CD8-positive, alpha-beta memory T cell (primary cell): ENCODE measurements at regions not wholly inside any gene's neighbourhood (a gene's known extent, or its start where the extent isn't known, plus 50 kb on each side); places are given as distances from the start of the nearest gene placed in this dataset.

Experiments
- CTCF ChIA-PET: fragments of 350-600 bp; sonication (Branson Sonifier 250); formaldehyde crosslinking; loops from one replicate; lab custom pipeline; 2021; ENCODE audit warnings: antibody characterized with exemption; lab: Charles Lee
- POLR2A ChIA-PET: fragments of 350-600 bp; sonication (Branson Sonifier 250); formaldehyde crosslinking; loops from one replicate; lab custom pipeline; 2021; ENCODE audit warnings: antibody characterized with exemption; lab: Charles Lee
- DNase-seq, 5 donors: peaks; one replicate each; pipeline versions ENCODE4 v3.0.0 to v3.0.0-alpha.2; 2020 to 2022; ENCODE audit warnings: mixed read lengths in 1 of 5
- H3K27ac ChIP-seq: one replicate; pipeline ENCODE4 v1.7.0; 2013; ENCODE audit warnings: low read depth, mild to moderate bottlenecking, low read length, moderate library complexity
- H3K27me3 ChIP-seq: 2 replicates; pipeline ENCODE4 v1.7.0; 2013; ENCODE audit warnings: low read length, mild to moderate bottlenecking; ENCODE audit not compliant: insufficient read depth, poor library complexity, severe bottlenecking
- H3K36me3 ChIP-seq: 2 replicates; pipeline ENCODE4 v1.7.0; 2013; ENCODE audit warnings: mild to moderate bottlenecking, low read length, moderate library complexity; ENCODE audit not compliant: insufficient read depth
- H3K4me1 ChIP-seq: 2 replicates; pipeline ENCODE4 v1.7.0; 2013; ENCODE audit warnings: mild to moderate bottlenecking, low read length, moderate library complexity; ENCODE audit not compliant: insufficient read depth
- H3K4me3 ChIP-seq: 2 replicates; pipeline ENCODE4 v1.7.0; 2013; ENCODE audit warnings: mild to moderate bottlenecking, low read length
- H3K9me3 ChIP-seq: 2 replicates; pipeline ENCODE4 v1.7.0; 2013; ENCODE audit warnings: mild to moderate bottlenecking, low read length
- H3K27ac Mint-ChIP-seq, 8 donors: one replicate each; pipeline ENCODE4 v1.8.0; 2020 to 2021; ENCODE audit warnings: mixed read lengths in 8 of 8, mild to moderate bottlenecking in 6 of 8, inconsistent platforms in 3 of 8, moderate library complexity in 3 of 8
- H3K27me3 Mint-ChIP-seq, 2 donors: one replicate each; pipeline ENCODE4 v1.8.0; 2020 to 2021; ENCODE audit warnings: mixed read lengths in 2 of 2, mild to moderate bottlenecking in 1 of 2, moderate library complexity in 1 of 2
- H3K36me3 Mint-ChIP-seq, 3 donors: one replicate each; pipeline ENCODE4 v1.8.0; 2020 to 2021; ENCODE audit warnings: mixed read lengths in 3 of 3, inconsistent platforms in 1 of 3, mild to moderate bottlenecking in 1 of 3
- H3K4me1 Mint-ChIP-seq, 3 donors: one replicate each; pipeline ENCODE4 v1.8.0; 2020 to 2021; ENCODE audit warnings: mixed read lengths in 3 of 3, inconsistent platforms in 1 of 3, mild to moderate bottlenecking in 1 of 3
- H3K4me3 Mint-ChIP-seq, 7 donors: one replicate each; pipeline ENCODE4 v1.8.0; 2020 to 2021; ENCODE audit warnings: mixed read lengths in 7 of 7, mild to moderate bottlenecking in 6 of 7, moderate library complexity in 4 of 7, inconsistent platforms in 2 of 7
- H3K9me3 Mint-ChIP-seq, 5 donors: one replicate each; pipeline ENCODE4 v1.8.0; 2020 to 2022; ENCODE audit warnings: mixed read lengths in 5 of 5, mild to moderate bottlenecking in 3 of 5, moderate library complexity in 2 of 5, inconsistent platforms in 1 of 5

DNA sequence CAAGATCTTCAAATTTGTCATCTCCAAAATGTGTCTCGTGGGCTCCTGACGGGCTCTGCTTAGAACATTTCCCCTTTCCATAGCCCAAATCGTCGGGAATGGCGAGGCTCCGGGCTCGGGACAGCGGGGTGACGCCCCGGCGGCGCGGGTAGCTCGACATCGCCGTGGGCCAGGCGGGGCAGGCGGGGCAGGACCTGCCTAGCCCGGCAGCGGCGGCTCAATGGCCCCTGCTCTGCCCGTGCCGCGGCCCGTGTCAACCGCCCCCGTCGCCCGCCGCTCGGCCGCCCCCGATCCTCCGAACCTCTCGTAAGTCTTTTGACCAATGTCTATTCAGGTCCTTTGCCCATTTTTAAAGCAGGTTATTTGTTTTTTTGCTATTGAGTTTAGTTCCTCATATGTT, 111.2 kb downstream of the PMAIP1 start:
- no peak for DNase-seq
- H3K4me1 Mint-ChIP-seq = no peaks in the 10 kb centered on the region
- Histone ChIP-seq H3K4me1 (no peaks in the 10 kb centered on the region), H3K4me3 (no peak overlapping the region), H3K27ac (no peak overlapping the region), H3K36me3 (no peaks in the 10 kb centered on the region), H3K9me3 (no peaks in the 10 kb centered on the region), H3K27me3 (no peaks in the 10 kb centered on the region)
- POLR2A ChIA-PET = no interaction called here
- H3K36me3 Mint-ChIP-seq = no peaks in the 10 kb centered on the region
- no peak overlapping the region for H3K27ac Mint-ChIP-seq
- H3K27me3 Mint-ChIP-seq = peaks cover 5 to 9% of the 10 kb centered on the region in 2 donors
- no peaks in the 10 kb centered on the region for H3K9me3 Mint-ChIP-seq
- no peak overlapping the region for H3K4me3 Mint-ChIP-seq
- CTCF ChIA-PET = interaction anchor here (1.0 kb wide), 1 partner anchor 31 kb away, joined by 3 read pairs; no protein-coding TSS in a partner anchor

DNA sequence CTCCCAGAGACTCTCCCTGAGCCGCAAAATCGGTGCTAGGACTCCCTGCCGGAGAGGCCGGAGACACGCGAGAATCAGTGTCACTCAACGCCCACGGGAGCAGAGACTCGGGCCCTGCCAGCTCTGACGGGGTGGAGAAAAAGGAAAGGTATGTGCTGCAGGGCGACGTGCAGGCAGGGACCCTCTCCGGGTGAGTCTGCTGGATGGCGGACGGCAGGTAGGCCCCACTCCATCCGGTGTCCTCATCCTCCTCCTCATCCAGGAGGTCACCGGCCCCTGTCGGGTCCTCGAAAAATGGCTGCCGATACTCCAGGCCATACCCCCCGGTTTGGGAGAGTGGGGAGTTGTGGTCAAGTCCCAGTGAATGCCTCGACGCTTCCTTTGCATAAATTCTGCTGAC, 110.7 kb downstream of the PMAIP1 start:
- no peak for DNase-seq
- peaks cover 5 to 9% of the 10 kb centered on the region in 2 donors for H3K27me3 Mint-ChIP-seq
- no peaks in the 10 kb centered on the region for H3K36me3 ChIP-seq
- H3K27ac Mint-ChIP-seq = peak overlapping the region in 1 of 8 donors; percentile 77
- POLR2A ChIA-PET = no interaction called here
- H3K36me3 Mint-ChIP-seq = no peaks in the 10 kb centered on the region
- no peak overlapping the region for H3K27ac ChIP-seq
- no peak overlapping the region for H3K4me3 Mint-ChIP-seq
- no peaks in the 10 kb centered on the region for H3K9me3 Mint-ChIP-seq
- H3K4me1 Mint-ChIP-seq = no peaks in the 10 kb centered on the region
- no peak overlapping the region for H3K4me3 ChIP-seq
- no peaks in the 10 kb centered on the region for H3K27me3 ChIP-seq
- no peaks in the 10 kb centered on the region for H3K9me3 ChIP-seq
- H3K4me1 ChIP-seq = no peaks in the 10 kb centered on the region
- CTCF ChIA-PET = interaction anchor here (1.5 kb wide), 1 partner anchor 15 kb away, joined by 4 read pairs; no protein-coding TSS in a partner anchor

DNA sequence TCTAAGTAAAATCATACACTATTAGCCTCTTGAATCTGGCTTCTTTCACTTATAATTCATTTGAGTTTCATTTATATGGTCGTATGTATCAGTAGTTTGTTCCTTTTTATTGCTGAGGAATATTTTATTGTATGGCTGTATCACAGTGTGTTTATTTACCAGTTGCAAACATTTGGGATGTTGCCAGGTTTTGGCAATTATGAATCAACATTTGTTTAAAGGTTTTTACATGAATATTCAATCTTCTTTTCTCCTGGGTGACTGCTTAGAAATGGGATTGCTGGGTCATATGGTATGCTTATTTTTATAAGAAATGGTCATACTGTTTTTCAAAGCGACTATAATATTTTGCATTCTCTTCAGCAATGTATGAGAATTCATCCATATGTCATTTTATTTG, 107.9 kb downstream of the PMAIP1 start:
- H3K4me1 ChIP-seq = no peaks in the 10 kb centered on the region
- no peaks in the 10 kb centered on the region for H3K9me3 ChIP-seq
- no peak overlapping the region for H3K4me3 Mint-ChIP-seq
- H3K9me3 Mint-ChIP-seq = peaks cover 0 to under 1% (median 0%) of the 10 kb centered on the region in 5 donors
- peaks cover 5 to 7% of the 10 kb centered on the region in 2 donors for H3K27me3 Mint-ChIP-seq
- H3K36me3 Mint-ChIP-seq = no peaks in the 10 kb centered on the region
- no peak for DNase-seq
- no peaks in the 10 kb centered on the region for H3K27me3 ChIP-seq
- H3K27ac Mint-ChIP-seq = peak overlapping the region in 1 of 8 donors; percentile 17
- H3K36me3 ChIP-seq = no peaks in the 10 kb centered on the region
- POLR2A ChIA-PET = no interaction called here
- CTCF ChIA-PET = no interaction called here
- no peak overlapping the region for H3K4me3 ChIP-seq
- H3K27ac ChIP-seq = no peak overlapping the region
- no peaks in the 10 kb centered on the region for H3K4me1 Mint-ChIP-seq

DNA sequence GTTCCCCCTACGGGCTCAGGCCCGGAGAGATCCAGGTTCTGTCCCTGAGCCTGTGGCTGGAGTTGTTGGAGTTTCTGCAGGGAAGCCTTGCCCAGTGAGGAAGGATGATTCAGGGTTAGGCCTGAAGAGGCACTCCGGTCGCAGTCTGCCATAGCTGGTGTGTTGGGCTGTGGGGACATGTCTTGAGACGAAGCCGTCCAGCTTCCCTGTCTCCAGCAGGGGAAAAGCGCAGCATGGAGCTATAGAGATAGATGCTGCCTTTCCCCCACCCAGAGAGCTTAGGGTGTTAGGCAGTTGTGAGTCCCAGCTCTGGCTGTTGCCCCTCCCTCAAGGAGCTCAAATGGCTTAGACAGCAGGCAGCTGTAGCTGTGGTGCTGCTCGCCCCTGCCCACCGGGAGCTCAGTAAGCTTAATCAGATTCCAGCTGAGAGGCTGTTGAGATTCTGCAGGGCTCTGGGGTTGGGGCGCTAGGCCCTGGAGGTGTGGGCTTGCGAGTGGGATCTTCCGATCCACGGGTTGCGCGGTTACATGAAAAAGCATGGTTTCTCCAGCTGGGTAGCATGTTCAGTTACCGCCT, 103.9 kb downstream of the PMAIP1 start:
- H3K4me3 Mint-ChIP-seq = no peak overlapping the region
- no peak for DNase-seq
- H3K27me3 ChIP-seq = no peaks in the 10 kb centered on the region
- no peak overlapping the region for H3K27ac ChIP-seq
- H3K27ac Mint-ChIP-seq = no peak overlapping the region
- H3K36me3 Mint-ChIP-seq = no peaks in the 10 kb centered on the region
- no peaks in the 10 kb centered on the region for H3K4me1 Mint-ChIP-seq
- H3K4me3 ChIP-seq = no peak overlapping the region
- ChIA-PET POLR2A (no interaction called here), CTCF (interaction anchor here (1.9 kb wide), 1 partner anchor 15 kb away, joined by 4 read pairs; no protein-coding TSS in a partner anchor)
- no peaks in the 10 kb centered on the region for H3K9me3 ChIP-seq
- H3K4me1 ChIP-seq = no peaks in the 10 kb centered on the region
- peaks cover 8 to 22% of the 10 kb centered on the region in 2 donors for H3K27me3 Mint-ChIP-seq
- no peaks in the 10 kb centered on the region for H3K36me3 ChIP-seq
- H3K9me3 Mint-ChIP-seq = peaks cover 0 to 8% (median 3%) of the 10 kb centered on the region in 5 donors

DNA sequence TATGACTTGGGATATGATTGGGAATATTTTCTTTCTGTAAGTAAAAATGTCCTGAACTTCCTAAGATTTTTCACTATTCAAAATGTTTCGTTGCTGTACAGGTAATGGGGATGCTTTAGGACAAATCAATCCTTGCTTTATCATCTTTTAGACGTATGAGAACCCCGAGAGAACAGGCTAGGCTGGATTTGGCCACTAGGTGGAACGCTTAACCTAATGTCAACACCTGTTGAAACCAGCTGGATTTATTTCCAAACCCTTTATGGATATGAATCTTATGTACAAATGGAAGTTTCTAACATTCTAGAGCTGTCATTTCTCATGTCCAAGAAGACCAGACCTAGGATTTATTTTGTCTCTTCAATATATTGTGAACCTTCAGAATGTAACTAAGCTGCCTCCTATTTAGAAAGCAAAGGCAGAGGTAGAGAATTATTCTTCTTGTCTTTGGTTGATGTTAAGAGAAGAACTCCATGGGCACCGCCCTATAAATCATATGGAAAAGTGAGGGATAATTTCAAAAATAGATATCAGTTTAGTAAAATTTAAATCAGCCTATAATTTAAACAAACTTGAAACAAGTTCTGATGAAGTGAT, 96.7 kb downstream of the PMAIP1 start:
- CTCF ChIA-PET = interaction anchor here (1.0 to 1.4 kb wide), 3 partner anchors 9 to 19 kb away, joined by 3 to 4 read pairs (median 4); no protein-coding TSS in a partner anchor
- no peaks in the 10 kb centered on the region for H3K9me3 ChIP-seq
- Mint-ChIP-seq H3K9me3 (peaks cover 0 to 4% (median 0%) of the 10 kb centered on the region in 5 donors), H3K4me3 (no peak overlapping the region), H3K36me3 (no peaks in the 10 kb centered on the region), H3K27ac (no peak overlapping the region), H3K4me1 (no peaks in the 10 kb centered on the region), H3K27me3 (peaks cover 14 to 31% of the 10 kb centered on the region in 2 donors)
- H3K27me3 ChIP-seq = no peaks in the 10 kb centered on the region
- POLR2A ChIA-PET = no interaction called here
- no peak overlapping the region for H3K4me3 ChIP-seq
- H3K36me3 ChIP-seq = no peaks in the 10 kb centered on the region
- no peak overlapping the region for H3K27ac ChIP-seq
- no peaks in the 10 kb centered on the region for H3K4me1 ChIP-seq
- no peak for DNase-seq

DNA sequence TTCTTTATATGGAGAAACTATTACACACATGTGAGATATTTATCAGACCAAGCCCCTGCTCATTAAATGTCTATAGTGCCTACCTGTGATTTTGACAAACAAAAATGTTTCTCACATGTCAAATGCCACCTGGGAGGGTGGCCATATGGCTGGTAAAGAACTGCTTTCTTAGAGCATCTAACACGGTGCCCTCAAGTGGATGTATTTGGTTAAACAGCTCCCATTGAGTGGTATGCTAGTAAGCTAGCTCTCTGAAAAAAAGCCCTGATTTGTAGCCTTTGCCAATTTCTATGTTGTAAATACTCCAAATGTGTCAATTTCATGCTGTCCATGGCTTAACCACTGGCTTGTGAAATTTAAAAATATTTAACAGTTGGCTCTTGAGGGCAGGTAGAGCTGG, 94.6 kb downstream of the PMAIP1 start:
- no peak overlapping the region for H3K27ac Mint-ChIP-seq

DNA sequence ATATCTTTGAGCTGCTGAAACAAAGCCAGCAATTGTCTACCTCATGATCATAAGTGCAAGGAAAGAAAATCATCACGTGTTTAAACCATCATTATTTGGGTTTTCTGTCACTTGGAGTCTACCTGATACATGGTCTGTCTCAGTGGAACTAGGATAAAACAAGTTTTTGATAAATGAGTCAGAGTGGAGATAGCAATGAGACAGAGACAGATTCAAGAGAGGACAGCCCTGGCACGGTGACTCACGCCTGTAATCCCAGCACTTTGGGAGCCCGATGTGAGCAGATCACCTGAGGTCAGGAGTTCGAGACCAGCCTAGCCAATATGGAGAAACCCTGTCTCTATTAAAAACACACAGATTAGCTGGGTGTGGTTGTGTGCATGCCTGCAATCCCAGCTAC, 93.8 kb downstream of the PMAIP1 start:
- Histone ChIP-seq H3K9me3 (no peaks in the 10 kb centered on the region), H3K4me1 (no peaks in the 10 kb centered on the region), H3K27me3 (no peaks in the 10 kb centered on the region), H3K36me3 (no peaks in the 10 kb centered on the region), H3K4me3 (no peak overlapping the region), H3K27ac (no peak overlapping the region)
- H3K4me3 Mint-ChIP-seq = no peak overlapping the region
- H3K27ac Mint-ChIP-seq = no peak overlapping the region
- H3K27me3 Mint-ChIP-seq = peaks cover 8 to 25% of the 10 kb centered on the region in 2 donors
- POLR2A ChIA-PET = no interaction called here
- no peaks in the 10 kb centered on the region for H3K36me3 Mint-ChIP-seq
- H3K4me1 Mint-ChIP-seq = peaks cover 0 to 4% (median 0%) of the 10 kb centered on the region in 3 donors
- no peak for DNase-seq
- CTCF ChIA-PET = no interaction called here
- H3K9me3 Mint-ChIP-seq = no peaks in the 10 kb centered on the region

More for the DNA sequence above, 94.6 kb downstream of the PMAIP1 start:
- Mint-ChIP-seq H3K4me3 (no peak overlapping the region), H3K27me3 (peaks cover 8 to 25% of the 10 kb centered on the region in 2 donors), H3K4me1 (peaks cover 0 to 4% (median 0%) of the 10 kb centered on the region in 3 donors), H3K9me3 (no peaks in the 10 kb centered on the region), H3K36me3 (no peaks in the 10 kb centered on the region)
- no peaks in the 10 kb centered on the region for H3K36me3 ChIP-seq
- H3K4me3 ChIP-seq = no peak overlapping the region
- DNase-seq = no peak
- POLR2A ChIA-PET = no interaction called here
- H3K27ac ChIP-seq = no peak overlapping the region
- CTCF ChIA-PET = no interaction called here
- no peaks in the 10 kb centered on the region for H3K9me3 ChIP-seq
- H3K27me3 ChIP-seq = no peaks in the 10 kb centered on the region
- no peaks in the 10 kb centered on the region for H3K4me1 ChIP-seq

DNA sequence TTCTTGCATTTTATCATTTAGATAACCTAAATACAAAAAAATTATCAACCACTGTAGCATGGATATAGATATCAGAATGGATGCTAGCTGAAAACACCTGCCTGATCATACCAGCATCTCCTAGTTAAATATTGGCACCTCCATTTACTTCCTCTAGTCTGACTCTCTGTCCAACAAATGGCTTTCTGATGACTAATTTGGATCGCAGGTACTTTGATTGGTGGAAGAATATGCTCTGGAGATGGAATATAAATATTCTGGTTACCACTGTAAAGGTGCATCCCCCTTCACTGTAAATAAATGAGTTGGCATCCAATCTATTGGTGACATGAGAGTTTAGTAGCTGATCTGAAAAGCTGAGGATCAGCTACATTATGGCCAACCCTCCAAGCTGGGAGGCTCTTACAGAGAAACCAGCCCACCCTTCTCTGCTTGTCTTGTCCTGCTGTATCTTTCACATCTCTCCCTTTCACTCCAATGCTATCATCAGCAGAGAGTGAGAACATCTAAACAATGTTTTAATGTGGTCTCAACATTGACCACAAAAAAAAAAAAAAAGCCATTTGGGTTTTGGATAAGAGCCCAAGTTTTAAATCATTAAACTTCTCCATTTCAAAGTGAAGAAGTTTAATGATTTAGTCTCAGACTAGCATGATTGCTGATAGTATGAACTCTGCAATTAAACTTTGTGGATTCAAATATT, 90.5 kb downstream of the PMAIP1 start:
- H3K27ac Mint-ChIP-seq = no peak overlapping the region
- peaks cover 5 to 23% of the 10 kb centered on the region in 2 donors for H3K27me3 Mint-ChIP-seq
- H3K9me3 ChIP-seq = no peaks in the 10 kb centered on the region
- CTCF ChIA-PET = interaction anchor here (0.8 kb wide), 1 partner anchor 8 kb away, joined by 3 read pairs; no protein-coding TSS in a partner anchor
- H3K27me3 ChIP-seq = no peaks in the 10 kb centered on the region
- DNase-seq = no peak
- H3K4me1 ChIP-seq = no peaks in the 10 kb centered on the region
- POLR2A ChIA-PET = no interaction called here
- no peaks in the 10 kb centered on the region for H3K36me3 ChIP-seq
- no peak overlapping the region for H3K4me3 Mint-ChIP-seq
- H3K36me3 Mint-ChIP-seq = no peaks in the 10 kb centered on the region
- peaks cover 0 to 4% (median 0%) of the 10 kb centered on the region in 3 donors for H3K4me1 Mint-ChIP-seq
- H3K9me3 Mint-ChIP-seq = no peaks in the 10 kb centered on the region
- no peak overlapping the region for H3K4me3 ChIP-seq
- no peak overlapping the region for H3K27ac ChIP-seq
